ENCODE measurements at regions not wholly inside any gene's neighbourhood (a gene's known extent, or its start where the extent isn't known, plus 50 kb on each side); places are given as distances from the start of the nearest gene placed in this dataset.
A peak's percentile ranks its signal among the peaks of the same experiment; 100 is the strongest.

- DNase-seq = peak; percentile 31
Observed at GRCh38 chr9:89978185-89978584, 373.4 kb downstream of the GADD45G start.

GRCh38 chr9:89980600-89980999, 375.8 kb downstream of the GADD45G start:
- no peak for DNase-seq

- DNase-seq = no peak
Observed at GRCh38 chr9:89982016-89982415, 377.2 kb downstream of the GADD45G start.

DNA sequence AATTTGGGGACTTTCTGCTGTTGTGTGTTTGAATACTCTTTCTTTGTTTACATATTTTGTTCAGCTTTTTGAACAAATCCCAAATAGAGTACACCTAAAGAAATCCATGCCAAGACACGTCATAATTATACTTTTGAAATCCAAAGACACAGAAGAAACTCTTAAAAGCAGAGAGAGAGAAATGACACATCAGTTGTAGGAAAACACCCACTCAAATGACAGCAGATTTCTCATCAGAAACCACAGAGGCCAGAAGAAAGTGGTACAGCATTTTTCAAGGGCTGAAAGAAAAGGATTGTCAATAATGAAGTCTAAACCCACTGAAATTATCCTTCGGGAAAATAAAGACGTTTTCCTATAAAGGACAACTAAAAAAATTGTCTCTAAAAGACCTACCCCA, 378.6 kb downstream of the GADD45G start:
- DNase-seq = no peak

GRCh38 chr9:89984214-89984613, 379.4 kb downstream of the GADD45G start:
- peak; percentile 76 for DNase-seq

DNA sequence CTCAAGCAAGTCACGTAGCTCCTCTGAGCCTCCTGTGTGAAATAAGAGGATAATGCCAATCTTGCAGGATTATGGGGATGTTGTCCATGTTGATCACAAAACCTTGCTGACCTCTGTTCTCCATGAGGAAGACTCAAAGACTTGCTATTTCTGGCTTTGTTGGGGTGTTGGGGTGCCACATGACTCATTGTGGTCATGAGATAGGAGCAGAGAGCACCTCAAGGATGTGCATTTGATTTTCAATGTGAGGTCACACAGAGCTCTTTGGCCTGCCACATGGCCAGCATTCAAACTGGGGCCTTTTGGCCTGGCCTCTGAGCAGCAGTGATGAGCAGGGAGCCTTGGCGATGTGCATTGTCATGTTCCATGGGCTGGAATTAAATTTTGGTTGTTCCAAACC, 380.3 kb downstream of the GADD45G start:
- no peak for DNase-seq

- DNase-seq = no peak
Observed at GRCh38 chr9:89986190-89986589, 381.4 kb downstream of the GADD45G start.

DNA sequence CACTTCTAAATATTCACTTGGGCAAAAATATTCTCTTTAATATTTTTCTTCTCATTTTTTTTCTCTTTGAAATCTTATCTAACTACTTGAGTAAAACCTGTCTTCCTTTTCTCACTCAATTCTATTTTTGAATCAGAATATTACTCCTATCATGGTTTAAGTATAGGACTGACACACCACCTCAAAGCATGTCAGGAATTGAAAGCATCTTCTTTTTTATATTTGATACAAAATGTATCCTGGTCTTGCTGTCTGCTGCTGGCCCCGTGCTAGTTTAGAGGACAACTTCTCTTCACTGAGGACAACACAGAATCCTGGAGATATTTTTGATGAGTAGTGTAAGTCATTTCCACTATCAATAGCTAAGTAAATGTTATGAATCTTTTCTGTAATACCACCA, 383.6 kb downstream of the GADD45G start:
- DNase-seq = peak; percentile 47

DNA sequence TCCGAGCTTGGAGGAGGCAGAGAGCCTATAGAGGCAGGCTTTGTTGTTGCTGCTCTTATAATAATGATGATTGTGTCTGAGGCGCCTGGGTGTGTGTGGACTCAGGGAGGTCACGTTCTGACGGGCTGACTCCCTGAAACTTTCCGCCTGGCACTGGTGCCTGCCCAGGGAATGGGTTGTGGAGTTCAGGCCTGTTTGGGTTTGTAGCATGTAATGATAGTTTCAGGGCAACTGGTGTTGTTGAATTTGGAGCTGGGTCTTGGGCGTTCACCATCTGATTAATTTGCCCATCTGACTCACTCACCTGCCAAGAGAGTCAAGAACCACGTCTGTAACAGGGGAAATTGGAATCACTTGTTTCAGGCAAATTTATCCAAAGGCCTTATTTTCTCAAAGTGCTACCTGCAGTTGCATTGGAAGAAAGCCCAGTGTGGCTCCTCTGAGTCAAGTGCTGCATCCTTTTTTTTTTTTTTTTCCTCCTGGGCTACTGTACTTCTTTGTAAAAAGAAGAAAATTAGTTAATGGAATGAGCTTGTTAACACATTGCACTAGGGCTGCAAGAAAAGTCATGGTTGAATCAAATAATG, 386.5 kb downstream of the GADD45G start:
- DNase-seq = no peak

DNA sequence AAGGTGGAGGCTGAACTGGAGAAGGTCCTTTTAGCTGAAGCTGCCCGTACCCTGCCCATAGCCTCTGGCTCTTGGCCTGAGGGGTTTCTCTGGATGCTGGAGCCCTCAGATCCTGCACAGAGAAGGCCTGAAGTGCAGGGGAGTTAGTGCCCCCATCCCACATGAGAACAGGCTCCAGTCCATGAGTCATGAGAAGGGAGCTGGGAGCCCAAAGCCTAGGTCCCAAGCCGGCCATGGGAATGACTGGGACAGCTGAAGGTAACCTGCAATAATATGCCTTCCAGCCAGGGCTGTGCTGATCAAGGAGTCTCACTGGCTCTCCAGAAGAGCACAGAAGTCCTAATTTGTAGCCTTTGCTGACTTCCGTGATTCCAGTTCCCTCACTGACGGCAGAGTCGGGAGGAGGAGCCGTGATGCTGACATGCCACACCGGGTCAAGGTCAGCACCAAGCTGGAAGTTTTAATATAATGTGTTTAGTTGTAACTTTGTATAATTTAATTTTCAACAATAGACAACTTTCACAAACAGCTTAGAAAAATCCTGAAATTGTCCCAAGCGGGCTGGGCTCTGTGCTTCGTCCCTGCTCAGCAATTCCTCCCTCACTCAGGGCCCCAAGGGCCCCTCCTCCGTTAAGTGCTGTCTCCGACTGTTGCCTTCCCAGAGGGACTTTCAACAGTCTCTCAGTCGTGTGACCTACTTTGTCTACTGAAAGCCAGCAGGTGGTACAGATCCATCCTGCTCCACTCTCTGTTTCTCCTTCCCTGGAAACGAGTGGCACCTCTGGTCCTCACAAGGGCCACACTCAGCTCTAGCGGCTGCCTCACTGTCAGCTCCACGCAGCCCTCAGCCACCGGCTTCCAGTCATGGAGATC, 387.8 kb downstream of the GADD45G start:
- DNase-seq = no peak

- DNase-seq = peak; percentile 15
Observed at GRCh38 chr9:89993678-89994630, 389.1 kb downstream of the GADD45G start.

- no peak for DNase-seq
Observed at GRCh38 chr9:89994988-89995613, 390.3 kb downstream of the GADD45G start.

- DNase-seq = no peak
Observed at GRCh38 chr9:89996116-89996515, 391.3 kb downstream of the GADD45G start.

DNA sequence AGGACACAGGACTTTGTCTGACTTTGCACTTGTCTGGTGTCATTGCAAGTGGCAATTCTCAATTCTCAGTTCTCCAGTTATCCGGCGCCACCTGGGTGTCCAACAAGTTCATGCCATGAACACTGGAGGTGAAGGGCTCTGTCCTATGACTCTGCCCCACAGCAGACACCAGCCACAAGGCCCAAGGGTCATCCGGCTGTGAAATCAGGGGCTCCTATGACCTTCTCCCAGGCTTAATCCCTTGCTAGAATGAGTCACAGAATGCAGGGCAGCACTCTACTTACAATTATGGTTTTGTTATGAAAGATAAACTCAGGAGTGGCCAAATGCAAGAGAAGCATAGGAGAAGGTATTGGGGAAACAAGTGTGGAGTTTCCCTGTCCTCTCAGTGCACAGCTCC, 392.0 kb downstream of the GADD45G start:
- DNase-seq = no peak

DNA sequence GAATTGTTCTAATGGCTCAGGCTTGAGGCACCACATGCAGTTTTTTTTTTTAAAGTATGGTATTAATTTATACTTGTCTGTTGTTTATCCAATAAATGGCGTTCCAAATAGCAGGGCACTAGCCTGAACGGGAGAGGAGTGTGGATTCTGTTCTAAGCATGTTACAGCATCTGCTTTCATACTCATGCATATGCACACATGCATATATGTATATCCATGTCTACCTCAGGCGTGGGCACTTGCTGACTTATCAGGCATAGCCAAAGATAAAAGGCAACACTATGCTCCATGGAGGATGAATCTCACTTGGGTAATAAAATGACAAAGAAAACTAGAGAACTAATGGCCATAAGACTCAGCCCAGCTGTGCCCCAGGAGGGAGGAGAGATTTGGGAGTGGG, 393.8 kb downstream of the GADD45G start:
- DNase-seq = no peak

GRCh38 chr9:89999176-89999533, 394.3 kb downstream of the GADD45G start:
- no peak for DNase-seq

GRCh38 chr9:89999534-90000370, 394.9 kb downstream of the GADD45G start:
- DNase-seq = peak; percentile 71

- no peak for DNase-seq
Observed at GRCh38 chr9:90000925-90001324, 396.1 kb downstream of the GADD45G start.

- DNase-seq = no peak
Observed at GRCh38 chr9:90001747-90002146, 396.9 kb downstream of the GADD45G start.

- no peak for DNase-seq
Observed at GRCh38 chr9:90002397-90003271, 397.8 kb downstream of the GADD45G start.

GRCh38 chr9:90005388-90005787, 400.6 kb downstream of the GADD45G start:
- DNase-seq = no peak
